SK-N-SH treated with all-trans-retinoic acid at 6 μM for 48 hours (cell line): ENCODE measurements at regions not wholly inside any gene's neighbourhood (a gene's known extent, or its start where the extent isn't known, plus 50 kb on each side); places are given as distances from the start of the nearest gene placed in this dataset.

Source experiments
- ARNTL ChIP-seq: fragments of 450-650 bp; formaldehyde crosslinking; IDR thresholded peaks from 2 replicates; pipeline ENCODE4 v1.5.0; 2020; ENCODE audit warnings: low read depth, mild to moderate bottlenecking, moderate library complexity, borderline replicate concordance
- PATZ1 ChIP-seq: fragments of 250-450 bp; sonication (Bioruptor Pico); IDR thresholded peaks from 2 replicates; pipeline ENCODE4 v1.8.0; 2020; ENCODE audit warnings: mild to moderate bottlenecking, moderate library complexity, borderline replicate concordance
- SNAI2 ChIP-seq: fragments of 250-450 bp; sonication (Bioruptor Pico); IDR thresholded peaks from 2 replicates; pipeline ENCODE4 v1.5.0; 2020; ENCODE audit warnings: mild to moderate bottlenecking, moderate library complexity
- ZFP3 ChIP-seq: fragments of 250-450 bp; sonication (Bioruptor Pico); IDR thresholded peaks from 2 replicates; pipeline ENCODE4 v1.5.0; 2020; ENCODE audit warnings: mild to moderate bottlenecking, moderate library complexity
- ZFP30 ChIP-seq: fragments of 450-650 bp; formaldehyde crosslinking; IDR thresholded peaks from 2 replicates; pipeline ENCODE4 v1.5.0; 2022; ENCODE audit warnings: mild to moderate bottlenecking, moderate library complexity
- ZNF565 ChIP-seq: fragments of 450-650 bp; formaldehyde crosslinking; conservative IDR thresholded peaks from 2 replicates; pipeline ENCODE4 v1.5.0; 2020; ENCODE audit warnings: low read depth, mild to moderate bottlenecking, moderate library complexity
- ZNF8 ChIP-seq: fragments of 450-650 bp; formaldehyde crosslinking; IDR thresholded peaks from 2 replicates; pipeline ENCODE4 v1.5.0; 2020; ENCODE audit warnings: mild to moderate bottlenecking, moderate library complexity

- TF ChIP-seq ZFP30 (no peak), ZFP3 (CRISPR knock-in tag) (no peak), ZNF8 (CRISPR knock-in tag) (no peak), SNAI2 (CRISPR knock-in tag) (no peak), PATZ1 (no peak), ARNTL (CRISPR knock-in tag) (no peak), ZNF565 (CRISPR knock-in tag) (no peak)
Measured at GRCh38 chr3:95254061-95254460, 1191.2 kb downstream of the NSUN3 start.
